ENCODE measurements at regions not wholly inside any gene's neighbourhood (a gene's known extent, or its start where the extent isn't known, plus 50 kb on each side); places are given as distances from the start of the nearest gene placed in this dataset.
A peak's percentile ranks its signal among the peaks of the same experiment; 100 is the strongest.
"Not testable (repeated sequence)": the region's sequence is repeated elsewhere in the genome, so short reads cannot be mapped to it uniquely, and the experiment has no call there.

DNA sequence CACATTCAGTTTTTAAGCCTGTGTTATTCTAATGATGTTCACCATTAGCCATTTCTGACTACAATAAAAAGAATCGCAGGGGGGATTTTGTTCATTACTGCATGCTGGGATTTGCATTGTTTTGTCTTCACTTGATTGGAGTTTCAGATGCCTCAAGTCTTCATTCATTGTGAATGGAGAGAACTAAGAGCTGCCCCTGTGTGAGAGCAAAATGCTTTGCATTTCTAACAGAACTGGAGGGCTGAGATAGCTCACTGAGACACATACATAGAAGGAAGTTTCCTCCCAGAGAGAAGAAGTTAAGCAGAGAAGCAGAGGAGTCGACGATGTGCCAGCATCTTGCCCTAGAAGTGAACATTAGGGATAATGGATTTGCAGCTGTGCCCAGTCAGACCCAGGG is 113.5 kb upstream of the GATB start:
- intact Hi-C loops (cut with DNase I): no loop called here
- DNase-seq (ENCODE audit: missing footprints) (no peak), ATAC-seq (no peak)

GRCh38 chr4:151866592-151866918 is 105.7 kb upstream of the GATB start:
- intact Hi-C loops (cut with DNase I): no loop called here
- DNase-seq (ENCODE audit: missing footprints): no peak

GRCh38 chr4:151865744-151866591 is 105.2 kb upstream of the GATB start:
- intact Hi-C loops (cut with DNase I): no loop called here
- ATAC-seq: no peak
- no peak for DNase-seq (ENCODE audit: missing footprints)

More at GRCh38 chr4:151866592-151866918, 105.7 kb upstream of the GATB start:
- ATAC-seq: no peak

GRCh38 chr4:151865312-151865711 is 104.5 kb upstream of the GATB start:
- intact Hi-C loops (cut with DNase I): no loop called here
- ATAC-seq (peak; percentile 84), DNase-seq (ENCODE audit: missing footprints) (peak; percentile 88)

- intact Hi-C loops (cut with DNase I): no loop called here
- ATAC-seq (no peak), DNase-seq (ENCODE audit: missing footprints) (no peak)
Measured at GRCh38 chr4:151864068-151864467, 103.3 kb upstream of the GATB start.

DNA sequence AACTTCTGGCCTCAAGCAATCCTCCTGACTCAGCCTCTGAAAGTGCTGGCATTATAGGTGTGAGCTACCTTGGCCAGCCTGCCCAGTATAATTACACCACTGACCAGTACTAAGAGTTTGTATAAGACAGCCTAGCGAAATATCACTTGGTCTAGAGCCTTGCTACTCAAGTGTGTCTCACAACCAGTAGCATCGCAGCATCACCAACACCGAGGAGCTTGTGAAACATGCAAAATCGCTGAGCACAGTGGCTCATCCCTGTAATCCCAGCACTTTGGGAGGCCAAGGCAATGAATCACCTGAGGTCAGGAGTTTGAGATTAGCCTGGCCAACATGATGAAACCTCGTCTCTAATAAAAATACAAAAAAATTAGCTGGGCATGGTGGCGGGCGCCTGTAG is 102.0 kb upstream of the GATB start:
- intact Hi-C loops (cut with DNase I): no loop called here
- ATAC-seq (no peak), DNase-seq (ENCODE audit: missing footprints) (no peak)

GRCh38 chr4:151860561-151861093 is 99.8 kb upstream of the GATB start:
- intact Hi-C loops (cut with DNase I): no loop called here
- DNase-seq (ENCODE audit: missing footprints) (no peak), ATAC-seq (no peak)

GRCh38 chr4:151859641-151860040 is 98.8 kb upstream of the GATB start:
- no peak for ATAC-seq
- intact Hi-C loops (cut with DNase I): no loop called here
- DNase-seq (ENCODE audit: missing footprints): no peak

DNA sequence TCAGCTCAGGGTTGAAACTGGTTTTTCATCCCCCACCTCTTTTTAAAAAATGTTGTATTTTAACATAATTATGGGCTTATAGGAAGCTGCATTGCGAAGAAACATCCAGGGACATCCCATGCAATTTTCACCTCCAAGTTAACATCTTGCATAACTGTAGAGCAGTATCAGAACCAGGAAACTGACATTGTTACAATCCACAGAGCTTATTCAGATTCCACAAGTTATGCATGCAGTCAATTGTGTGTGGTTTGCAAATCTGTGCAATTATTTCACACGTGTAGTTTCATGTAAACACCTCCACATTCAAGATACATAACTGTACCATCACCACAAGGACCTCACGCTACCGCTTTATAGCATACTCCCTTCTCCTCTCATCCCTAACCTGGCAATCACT is 97.5 kb upstream of the GATB start:
- ATAC-seq: no peak
- DNase-seq (ENCODE audit: missing footprints): no peak
- intact Hi-C loops (cut with DNase I): no loop called here

GRCh38 chr4:151857368-151857767 is 96.6 kb upstream of the GATB start:
- DNase-seq (ENCODE audit: missing footprints): no peak
- ATAC-seq: no peak
- intact Hi-C loops (cut with DNase I): no loop called here

DNA sequence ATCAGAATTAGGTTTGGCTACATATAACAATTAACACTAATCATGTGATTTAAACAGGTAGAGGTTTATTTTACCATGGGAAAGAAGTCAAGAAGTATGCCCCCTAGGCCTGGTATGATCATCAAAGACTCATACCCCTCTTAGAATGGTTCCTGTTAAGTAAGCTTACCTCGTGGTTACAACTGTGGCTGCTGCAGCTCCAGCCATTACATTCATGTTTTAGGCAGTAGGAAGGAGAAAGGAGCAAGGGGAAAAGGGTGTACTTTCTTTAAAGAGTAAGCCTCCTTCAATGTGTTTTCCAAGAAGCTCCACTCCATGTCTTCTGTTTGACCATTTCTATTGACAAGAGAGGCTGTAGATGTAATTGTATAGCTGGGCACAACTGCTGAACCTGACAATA is 94.9 kb upstream of the GATB start:
- intact Hi-C loops (cut with DNase I): no loop called here
- no peak for DNase-seq (ENCODE audit: missing footprints)
- no peak for ATAC-seq

DNA sequence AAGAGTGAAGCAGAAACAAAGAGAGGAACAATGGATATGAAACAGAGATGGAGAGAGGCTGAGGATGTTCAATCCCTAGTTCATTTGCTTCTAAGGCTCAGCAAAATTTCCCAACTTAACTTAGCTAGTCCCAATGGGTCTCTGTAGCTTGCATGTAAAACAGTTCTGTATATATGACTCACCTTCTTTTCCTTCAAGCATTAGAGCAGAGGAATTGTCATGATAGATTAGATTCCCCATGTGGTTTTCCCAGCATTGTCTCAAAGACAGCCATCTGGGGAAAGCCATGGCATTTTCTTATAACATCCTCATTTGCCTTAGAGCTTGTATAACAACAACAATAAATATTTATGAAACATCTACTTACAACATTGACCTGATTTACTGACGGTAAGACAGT is 93.9 kb upstream of the GATB start:
- intact Hi-C loops (cut with DNase I): no loop called here
- DNase-seq (ENCODE audit: missing footprints) (no peak), ATAC-seq (no peak)

- DNase-seq (ENCODE audit: missing footprints): no peak
- intact Hi-C loops (cut with DNase I): no loop called here
- ATAC-seq: no peak
Measured at GRCh38 chr4:151853034-151853433, 92.2 kb upstream of the GATB start.

GRCh38 chr4:151852202-151852601 is 91.4 kb upstream of the GATB start:
- intact Hi-C loops (cut with DNase I): no loop called here
- no peak for ATAC-seq
- DNase-seq (ENCODE audit: missing footprints): no peak

GRCh38 chr4:151851354-151851753 is 90.5 kb upstream of the GATB start:
- intact Hi-C loops (cut with DNase I): no loop called here
- DNase-seq (ENCODE audit: missing footprints) (no peak), ATAC-seq (no peak)

- ATAC-seq: no peak
- intact Hi-C loops (cut with DNase I): no loop called here
Measured at GRCh38 chr4:151850791-151851213, 90.0 kb upstream of the GATB start.

DNA sequence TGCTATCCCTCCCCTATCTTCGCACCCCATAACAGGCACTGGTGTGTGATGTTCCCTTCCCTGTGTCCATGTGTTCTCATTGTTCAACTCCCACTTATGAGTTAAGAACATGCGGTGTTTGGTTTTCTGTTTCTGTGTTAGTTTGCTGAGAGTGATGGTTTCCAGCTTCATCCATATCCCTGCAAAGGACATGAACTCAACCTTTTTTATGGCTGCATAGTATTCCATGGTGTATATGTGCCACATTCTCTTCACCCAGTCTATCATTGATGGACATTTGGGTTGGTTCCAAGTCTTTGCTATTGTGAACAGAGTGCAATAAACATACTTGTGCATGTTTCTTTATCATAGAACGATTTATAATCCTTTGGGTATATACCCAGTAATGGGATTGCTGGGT is 84.7 kb upstream of the GATB start:
- ATAC-seq; DNase-seq (ENCODE audit: missing footprints); intact Hi-C loops (cut with DNase I): not testable (repeated sequence)

More at GRCh38 chr4:151850791-151851213, 90.0 kb upstream of the GATB start:
- DNase-seq (ENCODE audit: missing footprints): no peak

DNA sequence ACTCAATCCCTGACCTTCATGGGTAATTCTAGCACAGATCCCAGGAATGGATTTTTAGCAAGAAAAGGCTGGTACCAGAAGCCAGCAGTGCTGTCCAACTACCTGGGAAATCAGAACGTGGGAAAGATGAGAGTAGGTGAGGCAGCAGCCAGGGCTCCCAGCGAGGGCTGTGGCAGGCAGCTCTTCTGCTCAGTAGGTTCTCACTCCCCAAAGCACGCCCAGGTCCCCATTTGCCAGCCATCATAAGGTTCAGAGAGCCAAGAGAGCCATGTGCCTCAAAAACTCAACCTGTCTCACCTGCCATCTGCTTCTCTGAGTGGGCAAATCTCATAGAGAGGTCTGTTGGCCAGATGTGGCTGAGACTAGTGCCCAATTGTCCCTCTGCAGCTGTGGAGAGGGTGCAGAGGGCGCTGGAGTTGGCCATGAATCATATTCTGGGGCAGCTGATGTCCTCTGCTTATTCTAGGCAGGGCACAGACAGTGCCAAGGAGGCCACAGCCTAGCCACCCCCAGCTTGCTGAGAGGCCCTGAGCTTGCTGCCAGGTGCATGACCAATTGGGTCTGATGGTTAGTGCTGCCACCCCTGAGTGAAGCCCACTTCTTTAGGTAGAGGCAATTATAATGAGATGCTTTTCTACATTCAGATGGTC is 81.7 kb upstream of the GATB start:
- intact Hi-C loops (cut with DNase I): no loop called here
- ATAC-seq: peak; percentile 28
- DNase-seq (ENCODE audit: missing footprints): no peak

- ATAC-seq (no peak), DNase-seq (ENCODE audit: missing footprints) (no peak)
- intact Hi-C loops (cut with DNase I): no loop called here
Measured at GRCh38 chr4:151841107-151841506, 80.3 kb upstream of the GATB start.

DNA sequence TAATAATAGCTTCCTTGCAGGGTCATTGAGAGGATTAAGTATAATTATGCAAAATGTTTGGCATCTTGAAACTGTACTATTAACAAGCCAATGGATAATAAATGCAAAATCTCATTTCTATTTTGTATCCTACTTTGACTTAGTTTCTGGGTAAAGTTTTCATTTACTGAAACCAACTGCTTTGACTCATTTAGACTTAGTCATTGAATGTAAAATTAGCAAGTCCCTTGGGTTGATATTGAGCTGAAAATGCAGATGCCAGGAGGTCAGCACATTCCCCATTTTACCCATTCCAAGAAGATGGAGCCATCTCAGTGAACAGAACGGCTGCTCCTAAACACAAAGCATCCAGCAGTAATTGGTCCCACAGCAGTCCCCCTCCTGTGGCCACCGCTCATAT is 74.7 kb upstream of the GATB start:
- no peak for ATAC-seq
- DNase-seq (ENCODE audit: missing footprints): no peak
- intact Hi-C loops (cut with DNase I): no loop called here

All from Right ventricle myocardium inferior (tissue), 1 donor.